Thyroid gland (tissue), 4 donors: ENCODE measurements at regions not wholly inside any gene's neighbourhood (a gene's known extent, or its start where the extent isn't known, plus 50 kb on each side); places are given as distances from the start of the nearest gene placed in this dataset.

Experiments used
- DNase-seq, 2 donors: peaks; one replicate each; pipeline ENCODE4 v3.0.0-alpha.2; 2019
- H3K27ac ChIP-seq, 3 donors: fragments of 200-600 bp; sonication (generic); 1 replicate in 2 of 3; 2 replicates in 1 of 3; pipeline ENCODE4 v1.5.1; 2016 to 2019; ENCODE audit warnings: mild to moderate bottlenecking in 1 of 3, moderate library complexity in 1 of 3
- H3K27me3 ChIP-seq: fragments of 200-600 bp; sonication (generic); one replicate; pipeline ENCODE4 v1.5.1; 2019
- H3K36me3 ChIP-seq, 2 donors: fragments of 200-600 bp; sonication (generic); one replicate each; pipeline ENCODE4 v1.5.1; 2016 to 2019
- H3K4me1 ChIP-seq, 2 donors: fragments of 200-600 bp; sonication (generic); one replicate each; pipeline ENCODE4 v1.5.1; 2017 to 2019
- H3K4me3 ChIP-seq, 3 donors: fragments of 200-600 bp; sonication (generic); replicated peaks in 1 of 3; 1 replicate in 2 of 3; 2 replicates in 1 of 3; pipeline ENCODE4 v1.5.1; 2016; ENCODE audit warnings: mild to moderate bottlenecking in 1 of 3
- H3K9me3 ChIP-seq: fragments of 200-600 bp; sonication (generic); one replicate; pipeline ENCODE4 v1.5.1; 2017
- CTCF ChIP-seq, 6 experiments: fragments of 200-600 bp in 3 of 6; fragments of 450-650 bp in 3 of 6; sonication (generic) in 3 of 6; IDR thresholded peaks; one replicate each; pipeline ENCODE4 v1.5.1; 2016 to 2019; ENCODE audit warnings: antibody characterized with exemption in 6 of 6, mild to moderate bottlenecking in 2 of 6, inconsistent platforms in 1 of 6, moderate library complexity in 1 of 6
- POLR2A ChIP-seq, 2 donors: fragments of 450-650 bp; IDR thresholded peaks; one replicate each; pipeline ENCODE4 v1.6.1; 2017; ENCODE audit warnings: antibody characterized with exemption in 2 of 2, mild to moderate bottlenecking in 2 of 2, moderate library complexity in 1 of 2
- WGBS, 2 donors: methylation state at CpG; one replicate each; pipeline ENCODE4 v1.1.5; 2017; 5-methylcytosine and 5-hydroxymethylcytosine counted together
- intact Hi-C: fragments of 100-400 bp; cut with DNase I; formaldehyde crosslinking; loops from one replicate; pipeline ENCODE4 v1.15.1; 2023

- intact Hi-C loops, result no loop called here
- Histone ChIP-seq H3K4me3 (no peak overlapping the region), H3K27me3 (no peaks in the 10 kb centered on the region), H3K36me3 (no peaks in the 10 kb centered on the region), H3K4me1 (no peaks in the 10 kb centered on the region), H3K9me3 (no peaks in the 10 kb centered on the region), H3K27ac (no peak overlapping the region)
- WGBS, 2 donors, result 82 to 84% methylated on average over 1 of the region's 1 CpG
- TF ChIP-seq POLR2A (IDR thresholded peaks at IDR 0.05), result no peak
- no peak for TF ChIP-seq CTCF (IDR thresholded peaks at IDR 0.05)
- DNase-seq, result no peak
These were observed 195.4 kb upstream of the DPH6 start for GRCh38 chr15:35741395-35741794.

DNA sequence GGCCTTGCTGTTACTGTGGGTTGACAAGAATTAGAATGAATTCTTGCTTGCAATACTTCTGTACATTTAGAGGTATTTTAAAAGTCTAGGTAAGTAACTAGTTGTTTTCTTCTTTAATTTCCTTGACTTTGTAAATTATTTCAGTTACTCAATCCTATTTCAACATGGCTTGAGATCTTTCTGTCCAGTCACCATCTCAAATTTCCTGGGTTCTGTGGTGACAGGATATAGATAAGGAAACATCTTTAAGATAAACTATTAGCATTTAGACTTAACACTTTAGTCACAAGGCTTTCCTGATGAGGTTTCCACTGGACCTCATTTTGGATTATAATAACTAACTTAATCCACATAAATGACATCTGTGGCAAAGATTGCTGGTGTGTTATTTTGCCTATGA lies 195.9 kb upstream of the DPH6 start:
- Histone ChIP-seq H3K4me3 (no peak overlapping the region), H3K36me3 (no peaks in the 10 kb centered on the region), H3K27ac (no peak overlapping the region), H3K27me3 (no peaks in the 10 kb centered on the region), H3K4me1 (no peaks in the 10 kb centered on the region), H3K9me3 (no peaks in the 10 kb centered on the region)
- intact Hi-C loops, result no loop called here
- TF ChIP-seq CTCF (IDR thresholded peaks at IDR 0.05) (no peak), POLR2A (IDR thresholded peaks at IDR 0.05) (no peak)
- no peak for DNase-seq

GRCh38 chr15:35743321-35743720 lies 197.4 kb upstream of the DPH6 start:
- Histone ChIP-seq H3K4me1 (no peaks in the 10 kb centered on the region), H3K27me3 (no peaks in the 10 kb centered on the region), H3K9me3 (no peaks in the 10 kb centered on the region), H3K36me3 (no peaks in the 10 kb centered on the region), H3K27ac (no peak overlapping the region), H3K4me3 (no peak overlapping the region)
- no peak for DNase-seq
- intact Hi-C loops, result no loop called here
- TF ChIP-seq CTCF (IDR thresholded peaks at IDR 0.05), result no peak
- TF ChIP-seq POLR2A (IDR thresholded peaks at IDR 0.05), result no peak
- 88 to 95% methylated on average over 1 of the region's 1 CpG for WGBS, 2 donors

DNA sequence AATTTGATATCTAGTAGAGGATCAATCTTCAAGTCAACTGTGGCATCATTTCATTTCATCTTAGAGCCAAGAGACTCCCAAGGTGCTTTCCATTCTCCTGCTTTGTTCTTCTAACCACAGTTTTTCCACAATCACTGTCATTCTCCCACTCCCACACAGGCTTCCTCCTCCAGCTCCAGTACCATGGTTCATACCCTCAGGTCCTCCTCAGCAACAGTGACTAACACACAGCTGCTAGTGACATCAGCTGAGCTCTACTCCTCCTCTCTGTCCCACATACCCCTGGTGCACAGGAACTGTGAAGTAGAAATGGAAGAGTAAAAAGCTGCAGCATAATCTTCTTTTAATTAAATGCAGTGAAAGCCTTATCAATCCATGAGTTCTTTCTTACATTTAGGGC lies 200.2 kb upstream of the DPH6 start:
- TF ChIP-seq POLR2A (IDR thresholded peaks at IDR 0.05) (no peak), CTCF (IDR thresholded peaks at IDR 0.05) (no peak)
- Histone ChIP-seq H3K9me3 (no peaks in the 10 kb centered on the region), H3K4me3 (no peak overlapping the region), H3K36me3 (no peaks in the 10 kb centered on the region), H3K27me3 (no peaks in the 10 kb centered on the region), H3K4me1 (no peaks in the 10 kb centered on the region), H3K27ac (no peak overlapping the region)
- intact Hi-C loops, result no loop called here
- DNase-seq, result no peak

- Histone ChIP-seq H3K27me3 (no peaks in the 10 kb centered on the region), H3K27ac (no peak overlapping the region), H3K9me3 (no peaks in the 10 kb centered on the region), H3K4me3 (no peak overlapping the region), H3K36me3 (no peaks in the 10 kb centered on the region), H3K4me1 (no peaks in the 10 kb centered on the region)
- TF ChIP-seq CTCF (IDR thresholded peaks at IDR 0.05) (no peak), POLR2A (IDR thresholded peaks at IDR 0.05) (no peak)
- intact Hi-C loops, result no loop called here
- no peak for DNase-seq
- 89 to 93% methylated on average over 5 of the region's 5 CpGs for WGBS, 2 donors
These were observed 202.1 kb upstream of the DPH6 start for GRCh38 chr15:35748105-35748504.
